LoVo (cell line): ENCODE measurements at regions not wholly inside any gene's neighbourhood (a gene's known extent, or its start where the extent isn't known, plus 50 kb on each side); places are given as distances from the start of the nearest gene placed in this dataset.

Experiments used
- DNase-seq: peaks from one replicate; pipeline ENCODE4 v3.0.0-alpha.2; 2016; ENCODE audit warnings: low spot score

- no peak for DNase-seq
Observed at GRCh38 chr18:24672165-24672941, 211.9 kb downstream of the HRH4 start.

GRCh38 chr18:24674200-24674599 is 213.8 kb downstream of the HRH4 start:
- DNase-seq: no peak

GRCh38 chr18:24674605-24675004 is 214.2 kb downstream of the HRH4 start:
- DNase-seq: no peak

- no peak for DNase-seq
Observed at GRCh38 chr18:24677011-24677410, 216.6 kb downstream of the HRH4 start.

DNA sequence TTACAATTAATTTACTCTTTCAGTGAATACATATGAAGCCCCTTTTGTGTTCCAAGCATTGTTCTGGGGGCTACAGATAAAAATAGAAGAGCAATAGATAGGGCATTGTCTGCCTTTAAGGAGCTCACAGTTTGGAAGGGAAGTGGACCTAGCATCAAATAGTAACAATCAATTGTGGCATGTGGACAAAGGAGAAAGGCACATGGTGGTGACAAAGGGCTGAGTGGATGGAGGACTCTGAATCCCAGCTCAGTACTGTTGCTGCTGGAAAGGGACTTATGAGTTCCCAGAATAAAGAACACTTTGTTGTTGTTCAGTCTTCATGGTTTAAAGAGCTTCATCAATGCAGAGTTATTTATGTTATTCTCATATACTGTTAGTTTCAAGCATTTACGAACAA is 217.7 kb downstream of the HRH4 start:
- no peak for DNase-seq

- DNase-seq: no peak
Observed at GRCh38 chr18:24678626-24679025, 218.2 kb downstream of the HRH4 start.

DNA sequence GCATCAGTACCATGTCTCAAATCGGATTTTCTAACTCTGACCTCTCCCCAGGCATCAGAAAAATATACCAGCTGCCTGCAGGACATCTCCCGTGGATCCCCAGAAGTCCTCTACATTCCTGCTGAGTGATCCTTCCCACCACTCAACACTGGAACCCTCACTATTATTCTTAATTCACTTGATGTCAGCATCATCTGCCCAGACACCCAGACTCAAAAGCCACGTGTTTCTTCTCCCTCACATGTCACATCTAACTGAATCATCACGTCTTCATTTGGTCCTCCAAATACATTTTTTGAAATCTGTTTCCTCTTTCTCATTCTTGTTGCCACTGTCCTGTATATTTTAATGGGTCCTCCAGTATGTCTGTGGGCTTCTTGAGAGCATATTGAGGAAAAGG is 218.6 kb downstream of the HRH4 start:
- no peak for DNase-seq

DNA sequence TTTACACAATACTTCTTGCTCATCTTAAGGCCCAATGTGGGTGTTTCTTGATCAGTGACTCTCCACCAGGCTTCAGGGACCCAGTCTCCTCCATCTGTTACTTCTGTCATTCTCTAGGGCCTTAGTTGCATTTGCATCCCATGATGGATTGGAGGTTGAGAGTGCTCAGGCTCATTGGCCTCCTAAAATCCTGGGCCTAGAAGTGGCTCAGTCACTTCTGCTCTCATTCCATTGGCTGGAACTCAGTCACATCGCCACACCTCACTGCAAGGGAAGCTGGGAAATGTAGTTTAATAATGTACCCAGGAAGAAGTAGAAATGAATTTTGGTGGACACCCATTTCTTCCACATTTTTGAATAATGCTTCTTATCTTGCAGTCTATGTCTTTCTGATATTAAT is 223.5 kb downstream of the HRH4 start:
- no peak for DNase-seq

DNA sequence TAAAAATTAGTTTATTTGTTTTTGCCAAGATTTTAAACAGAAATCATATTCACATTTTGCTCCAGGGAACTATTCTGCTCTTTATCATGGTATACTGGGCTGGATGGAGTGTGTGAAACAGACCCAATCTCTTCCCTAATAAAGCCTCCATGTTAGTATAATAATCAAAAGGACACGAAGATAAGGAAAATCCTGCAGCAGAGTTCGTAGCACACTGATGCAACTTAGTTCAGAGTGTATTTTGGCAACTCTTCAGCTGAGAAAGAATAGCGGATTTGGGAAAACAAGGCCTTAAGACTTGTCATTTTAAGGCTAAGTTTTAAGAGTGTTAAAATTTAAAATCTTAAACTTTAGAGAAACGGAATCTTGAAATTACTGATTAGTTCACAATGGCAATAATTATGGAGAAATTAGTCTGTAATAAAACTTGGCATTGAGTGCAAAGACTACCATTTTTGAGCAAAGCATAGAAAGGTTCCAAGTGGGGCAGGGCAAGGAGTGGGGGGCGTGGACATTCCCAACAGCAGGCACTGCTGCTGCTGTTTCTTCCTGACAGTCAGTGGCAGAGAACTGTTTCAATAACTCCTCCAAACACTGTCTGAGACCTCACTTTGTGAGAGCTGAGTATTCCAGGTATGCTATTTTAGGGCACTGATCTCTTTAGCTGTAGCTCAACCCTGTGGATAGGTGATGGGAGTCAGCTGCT is 225.0 kb downstream of the HRH4 start:
- no peak for DNase-seq

- no peak for DNase-seq
Observed at GRCh38 chr18:24695168-24695567, 234.7 kb downstream of the HRH4 start.

- no peak for DNase-seq
Observed at GRCh38 chr18:24702001-24702515, 241.6 kb downstream of the HRH4 start.

- no peak for DNase-seq
Observed at GRCh38 chr18:24703316-24703715, 242.9 kb downstream of the HRH4 start.

- DNase-seq: no peak
Observed at GRCh38 chr18:24704946-24705630, 244.7 kb downstream of the HRH4 start.

DNA sequence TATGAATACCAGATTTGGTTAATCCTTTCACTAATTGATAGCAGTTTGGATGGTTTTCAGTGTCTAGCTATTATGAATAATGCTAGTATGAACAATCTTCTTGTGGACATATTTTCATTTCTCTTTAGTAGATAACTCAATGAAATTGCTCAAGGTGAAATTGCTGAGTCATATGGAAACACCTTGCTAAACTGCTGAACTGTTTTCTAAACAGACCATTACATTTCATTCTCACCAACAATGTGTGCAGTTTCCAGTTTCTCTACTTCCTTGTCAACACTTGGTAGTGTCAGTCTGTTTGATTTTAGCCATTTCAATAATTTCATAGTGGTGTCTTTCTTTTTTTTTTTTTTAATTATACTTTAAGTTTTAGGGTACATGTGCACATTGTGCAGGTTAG is 250.0 kb downstream of the HRH4 start:
- DNase-seq: no peak

DNA sequence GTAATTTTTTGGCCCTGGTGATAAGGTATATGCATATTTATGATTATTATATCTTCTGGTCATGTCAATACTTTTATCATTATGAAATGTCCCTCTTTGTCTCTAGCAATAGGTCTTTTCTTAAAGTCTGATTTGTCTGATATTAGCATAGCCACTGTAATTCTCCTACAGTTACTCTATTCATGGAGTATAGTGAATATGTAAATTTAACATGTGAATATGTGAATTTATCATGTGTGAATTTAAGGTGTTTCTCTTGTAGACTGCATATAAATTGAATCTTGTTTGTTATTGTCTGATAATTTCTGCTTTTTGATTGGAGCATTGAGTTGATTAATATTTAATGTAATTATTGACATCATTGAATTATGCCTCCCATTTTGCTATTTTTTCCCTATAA is 259.4 kb downstream of the HRH4 start:
- no peak for DNase-seq

DNA sequence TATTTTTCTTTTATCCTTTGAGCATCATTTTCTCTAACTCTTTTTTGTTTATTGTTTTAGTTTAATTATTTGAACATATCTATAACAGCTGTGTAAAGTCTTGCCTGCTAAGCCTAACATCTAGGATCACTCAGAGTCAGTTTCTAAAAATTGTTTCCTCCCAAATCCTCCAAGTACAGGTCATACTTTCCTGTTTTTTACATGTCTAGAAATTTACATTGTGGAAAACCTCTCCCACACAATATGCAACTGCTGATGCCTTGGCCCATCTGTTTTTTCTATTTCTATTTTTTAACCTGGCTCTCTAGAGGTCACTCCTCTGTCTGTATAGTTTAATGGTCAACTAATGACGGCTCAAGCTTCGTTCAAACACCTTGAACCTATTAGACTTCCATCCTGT is 261.0 kb downstream of the HRH4 start:
- DNase-seq: no peak

GRCh38 chr18:24725644-24726415 is 265.4 kb downstream of the HRH4 start:
- DNase-seq: no peak

GRCh38 chr18:24726727-24727492 is 266.5 kb downstream of the HRH4 start:
- peak; percentile 82 for DNase-seq

DNA sequence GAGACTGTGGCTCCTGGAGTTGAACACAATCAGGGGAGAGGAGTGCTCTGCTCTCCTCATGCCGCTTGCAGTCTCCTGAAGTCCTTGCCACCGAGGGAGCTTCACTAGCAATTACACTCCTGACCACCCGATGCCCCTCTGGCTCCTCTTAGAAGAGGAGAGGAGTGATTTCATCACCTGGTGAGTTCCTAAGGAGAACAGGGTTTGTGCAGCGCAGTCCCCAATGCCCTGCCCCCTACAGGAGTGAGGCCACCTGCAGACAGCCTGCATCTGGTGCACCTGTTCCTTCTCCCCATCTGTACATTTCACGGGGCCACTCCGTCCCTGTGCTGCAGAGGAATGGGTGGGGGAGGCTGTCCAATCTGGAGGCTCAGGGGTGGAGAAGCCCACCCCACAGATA is 267.2 kb downstream of the HRH4 start:
- no peak for DNase-seq

DNA sequence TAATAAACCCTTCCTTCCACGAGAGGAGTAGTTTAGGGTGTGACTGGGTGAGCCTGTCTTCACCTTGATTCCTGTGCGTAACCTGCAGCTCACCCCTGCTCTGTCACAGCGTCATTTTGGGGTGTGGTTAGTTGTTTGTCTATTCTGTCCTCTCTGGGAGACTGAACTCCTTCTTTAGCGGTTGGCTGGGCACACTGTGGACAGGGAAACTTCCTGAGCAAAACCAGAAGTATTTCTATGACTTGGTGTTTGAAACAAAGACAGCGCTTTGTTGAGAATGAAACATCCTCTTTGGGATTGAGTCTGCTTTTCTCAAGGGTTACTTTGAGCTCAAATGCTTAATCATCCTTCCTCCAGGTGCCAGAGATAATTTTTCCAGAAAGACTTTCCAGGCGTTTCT is 270.7 kb downstream of the HRH4 start:
- DNase-seq: peak; percentile 27

DNA sequence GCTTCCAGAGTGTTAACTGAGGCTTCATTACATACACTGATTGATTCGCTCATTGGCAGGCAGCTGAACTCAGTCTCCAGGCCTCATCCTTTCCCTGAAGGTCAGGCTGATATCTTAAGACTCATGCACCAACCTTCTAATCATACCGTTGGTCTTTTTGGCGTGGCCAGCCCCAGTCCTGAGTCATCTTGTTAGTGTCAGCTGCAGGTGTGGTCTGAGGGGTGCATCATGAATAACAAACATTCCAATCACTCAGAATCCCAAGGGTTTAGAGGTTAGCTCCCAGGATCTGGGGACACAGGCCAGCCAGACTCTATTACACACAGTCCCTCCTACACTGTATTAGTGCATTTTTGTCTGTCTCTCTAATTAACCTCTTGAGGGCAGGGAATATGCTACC is 271.5 kb downstream of the HRH4 start:
- DNase-seq: peak; percentile 74
